Activated naive CD8-positive, alpha-beta T cell treated with anti-CD3 and anti-CD28 coated beads, Interleukin-2, amount 10 ng/mL, durations not matched to agents 7 days and 5 days (primary cell): ENCODE measurements at regions not wholly inside any gene's neighbourhood (a gene's known extent, or its start where the extent isn't known, plus 50 kb on each side); places are given as distances from the start of the nearest gene placed in this dataset.
A peak's percentile ranks its signal among the peaks of the same experiment; 100 is the strongest.

Source experiments
- ATAC-seq: fragments of 150-1000 bp; cut with Tn5 transposase; one replicate; pipeline ENCODE4 v1.10.0; 2021; ENCODE audit warnings: low read depth, moderate library complexity
- POLR2A ChIA-PET: fragments of 350-600 bp; sonication (Branson Sonifier 250); formaldehyde crosslinking; loops from one replicate; lab custom pipeline; 2021; ENCODE audit warnings: antibody characterized with exemption; lab: Charles Lee
- DNase-seq: peaks from one replicate; pipeline ENCODE4 v3.0.0; 2021
- H3K27ac Mint-ChIP-seq: one replicate; pipeline ENCODE4 v1.8.0; 2022; ENCODE audit warnings: mild to moderate bottlenecking, mixed read lengths
- H3K27me3 Mint-ChIP-seq: one replicate; pipeline ENCODE4 v1.8.0; 2022; ENCODE audit warnings: mild to moderate bottlenecking, moderate library complexity, mixed read lengths
- H3K36me3 Mint-ChIP-seq: one replicate; pipeline ENCODE4 v1.8.0; 2021; ENCODE audit warnings: mild to moderate bottlenecking, mixed read lengths
- H3K4me1 Mint-ChIP-seq: one replicate; pipeline ENCODE4 v1.8.0; 2021; ENCODE audit warnings: mixed read lengths
- H3K4me3 Mint-ChIP-seq: one replicate; pipeline ENCODE4 v1.8.0; 2022; ENCODE audit warnings: mild to moderate bottlenecking, moderate library complexity, mixed read lengths
- H3K9me3 Mint-ChIP-seq: one replicate; pipeline ENCODE4 v1.8.0; 2021; ENCODE audit warnings: mixed read lengths

DNA sequence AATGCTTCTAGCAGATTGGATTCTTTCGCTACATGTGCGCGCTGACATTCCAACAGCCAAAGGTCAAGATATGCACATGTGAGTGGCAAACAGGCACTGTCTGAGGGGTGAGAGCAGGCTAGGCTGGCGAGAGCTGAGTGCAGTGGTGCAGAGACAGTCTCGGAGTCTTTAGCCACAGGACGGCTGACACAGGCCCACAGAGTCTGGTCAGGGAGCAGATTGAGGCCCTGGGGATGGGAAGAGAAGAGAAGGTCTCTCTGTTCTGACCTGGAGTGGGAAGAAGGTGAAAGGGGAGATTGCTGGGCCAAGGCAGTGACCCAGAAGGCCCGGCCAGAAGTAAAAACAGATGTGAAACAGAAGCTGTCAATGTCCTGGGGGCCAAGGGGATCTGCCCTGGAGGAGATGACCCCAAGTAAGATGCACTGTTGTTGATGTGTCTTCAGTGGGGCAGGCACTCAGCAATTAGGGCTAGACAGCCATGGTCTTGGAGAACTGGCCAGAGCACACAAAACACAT is 197.8 kb downstream of the ETS1 start:
- ATAC-seq (no peak), DNase-seq (no peak)
- no peaks in the 10 kb centered on the region for H3K9me3 Mint-ChIP-seq
- peaks cover 8% of the 10 kb centered on the region for H3K4me1 Mint-ChIP-seq
- peaks cover 2% of the 10 kb centered on the region for H3K36me3 Mint-ChIP-seq
- no peak overlapping the region for H3K27ac Mint-ChIP-seq
- no peak overlapping the region for H3K4me3 Mint-ChIP-seq
- POLR2A ChIA-PET = no interaction called here
- H3K27me3 Mint-ChIP-seq = no peaks in the 10 kb centered on the region

DNA sequence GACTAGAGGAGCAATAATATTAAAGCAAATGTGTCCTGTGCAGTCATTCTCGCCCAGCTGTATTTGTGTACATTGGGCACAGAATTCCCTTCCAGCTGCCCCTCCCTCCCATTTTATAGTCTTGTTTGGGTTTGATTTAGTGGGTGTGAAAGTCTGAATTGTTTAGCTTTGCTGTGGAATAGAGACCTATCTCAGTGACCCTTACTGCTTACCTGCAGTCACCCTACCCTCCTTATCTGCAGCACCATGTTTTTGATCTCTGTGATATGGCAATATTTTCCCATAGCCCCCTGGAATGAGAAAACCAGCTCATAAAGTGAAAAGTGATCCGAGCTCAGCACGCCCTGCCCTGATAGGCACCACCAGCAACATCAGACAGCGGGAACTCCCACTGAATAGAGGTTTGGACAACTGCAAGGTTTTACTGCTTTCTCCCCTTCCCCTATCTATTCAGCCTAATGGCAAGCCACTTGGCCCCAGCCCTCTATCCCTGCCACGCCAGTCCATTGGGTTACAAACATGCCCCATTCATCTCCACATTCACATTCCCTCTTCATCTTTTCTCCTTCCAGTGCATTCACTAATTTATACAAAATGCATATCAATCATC is 199.0 kb downstream of the ETS1 start:
- Mint-ChIP-seq H3K36me3 (peaks cover 2% of the 10 kb centered on the region), H3K4me3 (no peak overlapping the region), H3K4me1 (peaks cover 8% of the 10 kb centered on the region), H3K27ac (no peak overlapping the region), H3K9me3 (no peaks in the 10 kb centered on the region), H3K27me3 (no peaks in the 10 kb centered on the region)
- POLR2A ChIA-PET = no interaction called here
- ATAC-seq (no peak), DNase-seq (no peak)

DNA sequence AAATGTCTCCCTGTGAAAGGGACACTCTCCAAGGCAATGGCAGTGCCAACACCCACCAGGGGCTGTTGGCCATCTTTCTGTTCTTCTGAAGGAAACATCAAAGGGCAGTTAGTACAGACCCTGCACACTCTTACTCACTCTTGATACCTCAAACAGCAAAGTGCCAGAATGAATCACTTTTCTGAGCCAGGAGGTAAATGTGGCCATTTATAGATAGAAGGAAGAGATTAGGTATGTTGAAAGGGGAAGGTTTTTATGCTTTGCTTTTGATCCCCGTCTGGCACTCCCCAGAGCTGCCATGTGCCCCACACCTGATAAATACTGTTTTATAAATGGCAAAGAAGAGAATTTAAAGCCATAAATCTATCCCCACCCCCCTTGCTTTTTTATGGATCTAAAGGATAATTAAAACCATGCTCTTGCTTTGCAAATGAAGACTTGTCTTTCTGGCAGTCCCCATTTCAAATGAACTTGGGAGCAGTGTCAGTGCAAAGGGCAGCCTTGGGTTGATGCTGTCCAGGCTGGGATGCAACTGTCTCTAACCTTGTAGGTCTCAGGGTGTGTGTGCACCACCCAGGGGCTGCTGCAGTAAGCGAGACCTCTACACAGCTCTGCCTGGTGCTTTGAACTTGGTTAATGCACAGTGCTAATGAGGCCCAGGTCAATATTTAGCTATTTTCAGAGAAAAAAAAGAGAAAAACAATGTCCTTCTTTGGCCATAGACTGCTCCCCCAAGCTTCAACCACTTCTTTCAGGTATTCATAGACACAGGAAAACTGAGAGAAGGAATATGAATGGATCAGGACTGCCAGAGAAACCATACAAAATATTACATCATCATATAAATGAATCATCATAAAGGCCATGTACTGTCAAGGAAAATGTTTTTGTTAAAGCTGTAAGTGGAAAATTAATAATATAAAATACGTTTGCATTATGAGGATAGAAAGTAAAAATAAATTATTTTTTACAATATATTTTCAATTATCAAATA is 207.5 kb downstream of the ETS1 start:
- no peak for DNase-seq
- Mint-ChIP-seq H3K4me3 (no peak overlapping the region), H3K9me3 (peaks cover 18% of the 10 kb centered on the region), H3K4me1 (peaks cover 18% of the 10 kb centered on the region), H3K27me3 (peaks cover 1% of the 10 kb centered on the region), H3K27ac (peak overlapping the region; percentile 2), H3K36me3 (peaks cover 20% of the 10 kb centered on the region)
- peak; percentile 90 for ATAC-seq
- POLR2A ChIA-PET = interaction anchor here (0.6 kb wide), 1 partner anchor 140 kb away, joined by 3 read pairs; no protein-coding TSS in a partner anchor

DNA sequence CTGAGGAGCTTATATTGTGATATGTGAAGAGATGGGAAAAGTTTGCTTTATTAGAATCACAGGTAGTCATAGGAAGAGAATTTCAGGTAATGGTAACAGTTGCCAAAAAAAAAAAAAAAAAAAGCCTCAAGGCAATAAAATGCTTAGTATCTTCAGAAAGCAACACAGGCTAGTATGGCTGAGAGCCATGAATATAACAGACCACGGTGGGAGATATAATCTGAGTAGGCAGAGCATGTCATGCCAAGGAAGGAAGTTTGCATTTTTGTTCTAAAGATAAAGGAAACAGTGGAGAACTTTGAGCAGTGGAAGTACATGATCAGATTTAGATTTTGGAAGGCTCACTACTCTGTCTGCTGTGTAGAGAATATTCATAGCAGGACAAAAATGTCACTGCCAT is 211.4 kb downstream of the ETS1 start:
- H3K27me3 Mint-ChIP-seq = peaks cover 1% of the 10 kb centered on the region
- no peak overlapping the region for H3K27ac Mint-ChIP-seq
- ATAC-seq (no peak), DNase-seq (no peak)
- peaks cover 9% of the 10 kb centered on the region for H3K9me3 Mint-ChIP-seq
- POLR2A ChIA-PET = interaction anchor here (0.7 kb wide), 1 partner anchor 79 kb away, joined by 3 read pairs; no protein-coding TSS in a partner anchor
- H3K4me3 Mint-ChIP-seq = no peak overlapping the region
- peaks cover 8% of the 10 kb centered on the region for H3K36me3 Mint-ChIP-seq
- peaks cover 23% of the 10 kb centered on the region for H3K4me1 Mint-ChIP-seq

DNA sequence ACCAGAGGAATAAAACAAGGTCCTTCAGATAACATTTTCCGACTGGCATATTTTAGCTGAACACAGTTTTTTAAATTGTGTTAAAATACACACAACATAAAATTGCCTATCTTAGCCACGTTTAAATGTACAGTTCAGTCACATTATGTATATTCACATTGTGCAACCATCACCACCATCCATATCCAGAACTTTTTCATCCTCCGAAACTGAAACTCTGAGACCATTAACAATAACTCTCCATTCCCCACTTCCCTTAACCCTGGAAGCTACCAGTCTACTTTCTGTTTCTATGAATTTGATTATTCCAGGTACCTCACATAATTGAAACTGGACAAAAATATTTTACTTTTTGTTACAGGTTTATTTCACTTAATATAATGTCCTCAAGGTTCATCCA is 213.3 kb downstream of the ETS1 start:
- ATAC-seq (no peak), DNase-seq (no peak)
- H3K36me3 Mint-ChIP-seq = peaks cover 8% of the 10 kb centered on the region
- peaks cover 9% of the 10 kb centered on the region for H3K9me3 Mint-ChIP-seq
- peaks cover 9% of the 10 kb centered on the region for H3K4me1 Mint-ChIP-seq
- H3K27me3 Mint-ChIP-seq = peaks cover 1% of the 10 kb centered on the region
- no peak overlapping the region for H3K4me3 Mint-ChIP-seq
- no peak overlapping the region for H3K27ac Mint-ChIP-seq
- POLR2A ChIA-PET = interaction anchor here (0.5 to 1.5 kb wide), 2 partner anchors 12 to 40 kb away, joined by 3 to 4 read pairs; no protein-coding TSS in a partner anchor

DNA sequence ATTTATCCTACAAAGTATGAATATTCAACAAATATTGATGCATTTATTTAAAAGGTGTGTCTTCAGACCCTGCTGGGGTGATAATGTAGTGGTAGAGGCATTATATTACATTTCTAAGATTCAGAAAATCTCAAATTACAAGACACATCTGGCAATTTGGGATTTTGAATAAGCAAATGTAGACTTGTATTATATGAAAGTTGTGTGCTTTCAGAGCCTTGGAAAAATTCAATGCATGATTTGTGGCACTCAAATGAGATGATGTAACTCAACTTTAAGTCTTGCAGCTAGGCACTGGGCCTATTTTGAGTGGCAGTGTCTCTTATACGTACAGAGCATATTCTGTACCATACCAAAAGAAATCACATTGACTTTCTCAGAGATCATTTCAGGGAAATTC is 214.4 kb downstream of the ETS1 start:
- ATAC-seq (no peak), DNase-seq (no peak)
- POLR2A ChIA-PET = interaction anchor here (1.5 kb wide), 1 partner anchor 11 kb away, joined by 4 read pairs; no protein-coding TSS in a partner anchor
- H3K27ac Mint-ChIP-seq = no peak overlapping the region
- peaks cover 8% of the 10 kb centered on the region for H3K4me1 Mint-ChIP-seq
- peaks cover 6% of the 10 kb centered on the region for H3K9me3 Mint-ChIP-seq
- peaks cover 4% of the 10 kb centered on the region for H3K36me3 Mint-ChIP-seq
- peaks cover 1% of the 10 kb centered on the region for H3K27me3 Mint-ChIP-seq
- H3K4me3 Mint-ChIP-seq = no peak overlapping the region

DNA sequence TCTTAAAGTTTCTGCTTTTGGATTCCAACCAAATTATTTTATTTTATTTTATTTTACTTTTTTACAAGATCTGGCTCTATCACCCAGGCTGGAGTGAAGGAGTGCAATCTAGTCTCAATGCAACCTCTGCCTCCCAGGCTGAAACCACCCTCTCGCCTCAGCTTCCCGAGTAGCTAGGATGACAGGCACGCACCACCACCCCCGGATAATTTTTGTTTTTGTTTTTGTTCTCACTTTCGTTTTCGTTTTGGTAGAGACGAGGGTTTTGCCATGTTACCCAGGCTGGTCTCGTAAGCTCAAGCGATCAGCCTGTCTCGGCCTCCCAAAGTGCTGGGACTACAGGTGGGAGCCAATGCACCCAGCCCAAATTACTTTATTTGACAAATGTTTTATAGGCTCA is 219.8 kb downstream of the ETS1 start:
- H3K36me3 Mint-ChIP-seq = peaks cover 1% of the 10 kb centered on the region
- peaks cover 3% of the 10 kb centered on the region for H3K9me3 Mint-ChIP-seq
- DNase-seq (no peak), ATAC-seq (no peak)
- H3K27ac Mint-ChIP-seq = no peak overlapping the region
- H3K27me3 Mint-ChIP-seq = no peaks in the 10 kb centered on the region
- POLR2A ChIA-PET = no interaction called here
- H3K4me1 Mint-ChIP-seq = no peaks in the 10 kb centered on the region
- H3K4me3 Mint-ChIP-seq = no peak overlapping the region

DNA sequence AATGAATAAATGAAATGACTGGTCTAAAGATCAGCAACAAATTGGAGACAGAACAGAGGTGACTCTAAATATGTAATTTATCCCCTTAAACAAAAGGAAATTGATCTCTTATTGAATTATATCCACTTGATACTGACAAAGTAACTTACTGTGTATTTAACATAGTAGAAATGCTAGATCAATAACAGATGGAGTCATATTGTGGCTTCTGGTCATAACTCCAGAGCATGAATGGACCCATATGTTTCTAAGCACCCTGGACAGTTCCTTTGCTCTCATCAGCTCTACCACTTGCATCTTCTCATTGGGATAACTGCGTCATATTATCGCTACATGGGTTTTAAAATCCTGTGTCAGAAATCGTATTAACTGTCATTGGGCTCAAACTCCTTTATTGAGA is 222.3 kb downstream of the ETS1 start:
- H3K4me3 Mint-ChIP-seq = no peak overlapping the region
- peaks cover 1% of the 10 kb centered on the region for H3K36me3 Mint-ChIP-seq
- H3K27me3 Mint-ChIP-seq = no peaks in the 10 kb centered on the region
- ATAC-seq (peak; percentile 39), DNase-seq (no peak)
- H3K9me3 Mint-ChIP-seq = peaks cover 3% of the 10 kb centered on the region
- H3K4me1 Mint-ChIP-seq = no peaks in the 10 kb centered on the region
- POLR2A ChIA-PET = no interaction called here
- H3K27ac Mint-ChIP-seq = no peak overlapping the region

DNA sequence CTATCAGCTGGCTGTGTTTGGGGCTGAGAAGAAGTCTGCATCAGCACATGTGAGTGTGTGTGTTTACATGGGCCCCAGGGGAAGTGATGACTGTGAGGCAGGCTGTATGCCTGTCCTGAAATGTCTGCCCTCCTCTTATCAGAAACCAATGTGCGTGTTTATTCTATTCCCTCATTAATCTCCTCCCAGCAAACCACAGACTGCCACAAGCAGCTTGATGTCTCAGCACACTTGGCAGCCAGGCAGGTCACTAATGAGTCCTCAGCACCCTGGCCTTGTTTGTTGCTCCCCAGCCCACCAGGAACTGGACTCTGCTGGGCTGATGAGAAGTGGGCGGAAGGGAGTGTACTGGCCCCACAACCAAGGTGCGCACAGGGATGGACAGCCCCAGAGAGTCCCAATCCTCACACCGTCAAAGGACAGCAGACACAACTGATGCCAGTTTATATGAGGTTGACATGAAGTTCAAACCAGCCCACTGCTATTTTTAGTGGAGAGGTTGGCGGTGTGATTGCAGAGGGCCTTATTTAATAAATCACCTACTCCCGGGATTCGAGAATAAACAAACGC is 225.8 kb downstream of the ETS1 start:
- no peak overlapping the region for H3K4me3 Mint-ChIP-seq
- ATAC-seq (no peak), DNase-seq (no peak)
- H3K9me3 Mint-ChIP-seq = peaks cover 3% of the 10 kb centered on the region
- no peak overlapping the region for H3K27ac Mint-ChIP-seq
- peaks cover 2% of the 10 kb centered on the region for H3K27me3 Mint-ChIP-seq
- H3K4me1 Mint-ChIP-seq = no peaks in the 10 kb centered on the region
- POLR2A ChIA-PET = interaction anchor here (1.1 kb wide), 1 partner anchor 12 kb away, joined by 4 read pairs; no protein-coding TSS in a partner anchor
- peaks cover under 1% of the 10 kb centered on the region for H3K36me3 Mint-ChIP-seq

DNA sequence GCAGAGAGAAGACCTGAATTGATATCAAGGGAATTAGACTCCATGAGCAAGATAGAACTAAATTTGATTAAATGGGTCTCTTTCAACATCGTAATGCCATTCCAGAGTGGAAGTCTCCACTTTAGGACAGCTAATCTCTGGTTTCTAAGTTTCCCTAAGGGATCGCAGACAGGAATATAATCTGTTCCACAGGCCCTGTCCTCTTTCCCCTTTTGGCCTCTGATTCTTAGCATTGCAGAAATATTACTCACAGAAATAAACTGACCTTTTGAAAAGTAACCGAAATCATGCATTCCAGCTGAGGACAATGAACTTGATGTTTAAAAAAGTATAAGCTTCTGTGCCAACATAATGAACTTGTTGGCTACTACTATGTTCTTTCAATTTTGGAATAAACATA is 227.8 kb downstream of the ETS1 start:
- no peak for ATAC-seq
- no peak overlapping the region for H3K27ac Mint-ChIP-seq

DNA sequence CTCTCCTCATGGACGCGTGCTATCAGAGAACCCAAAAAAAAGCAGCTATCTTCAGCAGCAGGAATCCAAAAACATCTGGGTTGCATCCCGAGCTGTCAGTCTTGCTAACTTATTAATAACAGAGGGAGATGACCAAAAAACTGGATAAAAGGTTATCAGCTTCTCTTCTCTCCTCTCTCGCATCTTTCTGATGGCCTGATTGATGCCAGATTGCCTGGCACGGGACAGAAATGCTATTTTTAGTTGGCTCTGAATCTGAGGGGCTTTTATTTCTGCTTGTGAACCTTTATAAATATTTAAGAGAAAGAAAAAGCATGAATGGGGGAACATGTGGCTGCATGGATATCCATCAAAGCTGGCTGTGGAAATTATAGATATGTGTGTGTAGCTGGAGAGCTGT is 230.3 kb downstream of the ETS1 start:
- Mint-ChIP-seq H3K27ac (no peak overlapping the region), H3K27me3 (peaks cover 2% of the 10 kb centered on the region), H3K36me3 (no peaks in the 10 kb centered on the region), H3K4me3 (no peak overlapping the region), H3K9me3 (peaks cover 3% of the 10 kb centered on the region), H3K4me1 (peaks cover 5% of the 10 kb centered on the region)
- DNase-seq = no peak
- POLR2A ChIA-PET = no interaction called here
- ATAC-seq = no peak

More for the DNA sequence above, 227.8 kb downstream of the ETS1 start:
- Mint-ChIP-seq H3K4me1 (no peaks in the 10 kb centered on the region), H3K36me3 (no peaks in the 10 kb centered on the region), H3K4me3 (no peak overlapping the region), H3K9me3 (no peaks in the 10 kb centered on the region), H3K27me3 (peaks cover 2% of the 10 kb centered on the region)
- DNase-seq = no peak
- POLR2A ChIA-PET = interaction anchor here (0.9 kb wide), 1 partner anchor 10 kb away, joined by 4 read pairs; no protein-coding TSS in a partner anchor

DNA sequence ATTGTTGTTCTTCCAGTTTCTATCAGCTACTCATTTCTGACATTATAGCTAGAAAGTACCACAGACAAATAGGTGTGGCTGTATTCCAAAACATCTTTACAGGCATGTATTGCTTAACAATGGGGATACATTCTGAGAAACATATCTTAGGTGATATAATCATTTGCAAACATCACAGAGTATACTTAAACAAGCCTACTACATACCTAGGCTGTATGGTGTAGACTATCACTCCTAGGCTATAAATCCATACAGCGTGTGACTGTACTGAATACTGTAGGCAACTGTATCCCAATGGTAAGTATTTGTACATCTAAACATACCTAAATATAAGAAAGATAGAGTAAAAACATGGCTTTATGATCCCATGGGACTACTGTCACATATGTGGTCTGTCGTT is 231.8 kb downstream of the ETS1 start:
- Mint-ChIP-seq H3K4me3 (no peak overlapping the region), H3K27me3 (peaks cover 2% of the 10 kb centered on the region), H3K27ac (no peak overlapping the region), H3K36me3 (peaks cover 2% of the 10 kb centered on the region), H3K4me1 (peaks cover 6% of the 10 kb centered on the region), H3K9me3 (peaks cover 3% of the 10 kb centered on the region)
- POLR2A ChIA-PET = no interaction called here
- ATAC-seq (no peak), DNase-seq (no peak)

DNA sequence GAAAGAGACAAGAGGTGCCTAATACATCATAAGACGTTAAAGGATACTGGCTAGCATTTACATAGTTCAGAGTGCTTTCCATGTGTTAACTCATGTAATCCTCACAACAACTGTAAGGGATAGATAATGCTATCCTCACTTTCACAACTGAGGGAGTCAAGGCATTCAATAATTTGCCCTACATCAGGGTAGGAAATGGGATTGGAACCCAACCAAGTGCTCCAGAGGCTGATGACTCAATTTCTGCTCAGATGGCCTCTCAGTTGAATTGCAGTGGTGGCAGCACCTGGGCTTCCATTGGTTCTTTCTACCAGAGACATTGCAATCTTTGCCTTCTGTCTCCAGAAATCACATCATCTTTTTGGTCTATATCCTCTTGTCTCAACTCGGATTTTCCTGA is 232.9 kb downstream of the ETS1 start:
- no peak overlapping the region for H3K4me3 Mint-ChIP-seq
- peaks cover 2% of the 10 kb centered on the region for H3K36me3 Mint-ChIP-seq
- peaks cover 14% of the 10 kb centered on the region for H3K4me1 Mint-ChIP-seq
- DNase-seq (no peak), ATAC-seq (no peak)
- H3K27ac Mint-ChIP-seq = no peak overlapping the region
- POLR2A ChIA-PET = no interaction called here
- H3K27me3 Mint-ChIP-seq = peaks cover 2% of the 10 kb centered on the region
- peaks cover 3% of the 10 kb centered on the region for H3K9me3 Mint-ChIP-seq
